Right atrium auricular region (tissue), 2 donors: ENCODE measurements at regions not wholly inside any gene's neighbourhood (a gene's known extent, or its start where the extent isn't known, plus 50 kb on each side); places are given as distances from the start of the nearest gene placed in this dataset.

ENCODE experiments used
- DNase-seq: peaks from one replicate; pipeline ENCODE4 v3.0.0-alpha.2; 2019; ENCODE audit warnings: low spot score
- H3K27ac ChIP-seq, 2 donors: fragments of 200-600 bp; sonication (generic); 1 replicate in 1 of 2; 2 replicates in 1 of 2; pipeline ENCODE4 v1.5.1; 2016 to 2019
- H3K27me3 ChIP-seq, 2 donors: fragments of 200-600 bp; sonication (generic); one replicate each; pipeline versions ENCODE4 v1.5.1 to v1.6.0; 2017 to 2019
- H3K36me3 ChIP-seq: fragments of 200-600 bp; sonication (generic); one replicate; pipeline ENCODE4 v1.5.1; 2016
- H3K4me1 ChIP-seq, 2 donors: fragments of 200-600 bp; sonication (generic); one replicate each; pipeline versions ENCODE4 v1.5.1 to v1.6.0; 2017 to 2019
- H3K4me3 ChIP-seq, 2 donors: fragments of 200-600 bp; sonication (generic); 1 replicate in 1 of 2; 2 replicates in 1 of 2; pipeline ENCODE4 v1.5.1; 2017 to 2019; ENCODE audit warnings: mild to moderate bottlenecking in 1 of 2, moderate library complexity in 1 of 2
- H3K9me3 ChIP-seq, 2 donors: fragments of 200-600 bp; sonication (generic); one replicate each; pipeline ENCODE4 v1.5.1; 2019
- TF ChIP-seq, protein P1 (sequence below), 2 donors: fragments of 200-600 bp; sonication (generic); IDR thresholded peaks; one replicate each; pipeline ENCODE4 v1.5.1; 2019; ENCODE audit warnings: antibody characterized with exemption in 2 of 2

- no peaks in the 10 kb centered on the region for H3K4me1 ChIP-seq
- no peaks in the 10 kb centered on the region for H3K36me3 ChIP-seq
- H3K27ac ChIP-seq: no peak overlapping the region
- no peaks in the 10 kb centered on the region for H3K9me3 ChIP-seq
- DNase-seq: no peak
- TF ChIP-seq, protein P1, sequence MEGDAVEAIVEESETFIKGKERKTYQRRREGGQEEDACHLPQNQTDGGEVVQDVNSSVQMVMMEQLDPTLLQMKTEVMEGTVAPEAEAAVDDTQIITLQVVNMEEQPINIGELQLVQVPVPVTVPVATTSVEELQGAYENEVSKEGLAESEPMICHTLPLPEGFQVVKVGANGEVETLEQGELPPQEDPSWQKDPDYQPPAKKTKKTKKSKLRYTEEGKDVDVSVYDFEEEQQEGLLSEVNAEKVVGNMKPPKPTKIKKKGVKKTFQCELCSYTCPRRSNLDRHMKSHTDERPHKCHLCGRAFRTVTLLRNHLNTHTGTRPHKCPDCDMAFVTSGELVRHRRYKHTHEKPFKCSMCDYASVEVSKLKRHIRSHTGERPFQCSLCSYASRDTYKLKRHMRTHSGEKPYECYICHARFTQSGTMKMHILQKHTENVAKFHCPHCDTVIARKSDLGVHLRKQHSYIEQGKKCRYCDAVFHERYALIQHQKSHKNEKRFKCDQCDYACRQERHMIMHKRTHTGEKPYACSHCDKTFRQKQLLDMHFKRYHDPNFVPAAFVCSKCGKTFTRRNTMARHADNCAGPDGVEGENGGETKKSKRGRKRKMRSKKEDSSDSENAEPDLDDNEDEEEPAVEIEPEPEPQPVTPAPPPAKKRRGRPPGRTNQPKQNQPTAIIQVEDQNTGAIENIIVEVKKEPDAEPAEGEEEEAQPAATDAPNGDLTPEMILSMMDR (IDR thresholded peaks at IDR 0.05): no peak
- H3K4me3 ChIP-seq: no peak overlapping the region
- no peaks in the 10 kb centered on the region for H3K27me3 ChIP-seq
Measured at GRCh38 chr6:147033267-147033666, 170.9 kb upstream of the STXBP5 start.

- Histone ChIP-seq H3K27ac (no peak overlapping the region), H3K36me3 (no peaks in the 10 kb centered on the region), H3K4me1 (no peaks in the 10 kb centered on the region), H3K9me3 (no peaks in the 10 kb centered on the region), H3K27me3 (no peaks in the 10 kb centered on the region), H3K4me3 (no peak overlapping the region)
- no peak for DNase-seq
- TF ChIP-seq, protein P1 (IDR thresholded peaks at IDR 0.05): no peak
Measured at GRCh38 chr6:147035886-147036285, 168.3 kb upstream of the STXBP5 start.

GRCh38 chr6:147037881-147038280, 166.3 kb upstream of the STXBP5 start:
- no peaks in the 10 kb centered on the region for H3K27me3 ChIP-seq
- H3K27ac ChIP-seq: no peak overlapping the region
- no peaks in the 10 kb centered on the region for H3K9me3 ChIP-seq
- H3K4me3 ChIP-seq: no peak overlapping the region
- H3K36me3 ChIP-seq: no peaks in the 10 kb centered on the region
- no peak for DNase-seq
- H3K4me1 ChIP-seq: no peaks in the 10 kb centered on the region
- TF ChIP-seq, protein P1 (IDR thresholded peaks at IDR 0.05): no peak

DNA sequence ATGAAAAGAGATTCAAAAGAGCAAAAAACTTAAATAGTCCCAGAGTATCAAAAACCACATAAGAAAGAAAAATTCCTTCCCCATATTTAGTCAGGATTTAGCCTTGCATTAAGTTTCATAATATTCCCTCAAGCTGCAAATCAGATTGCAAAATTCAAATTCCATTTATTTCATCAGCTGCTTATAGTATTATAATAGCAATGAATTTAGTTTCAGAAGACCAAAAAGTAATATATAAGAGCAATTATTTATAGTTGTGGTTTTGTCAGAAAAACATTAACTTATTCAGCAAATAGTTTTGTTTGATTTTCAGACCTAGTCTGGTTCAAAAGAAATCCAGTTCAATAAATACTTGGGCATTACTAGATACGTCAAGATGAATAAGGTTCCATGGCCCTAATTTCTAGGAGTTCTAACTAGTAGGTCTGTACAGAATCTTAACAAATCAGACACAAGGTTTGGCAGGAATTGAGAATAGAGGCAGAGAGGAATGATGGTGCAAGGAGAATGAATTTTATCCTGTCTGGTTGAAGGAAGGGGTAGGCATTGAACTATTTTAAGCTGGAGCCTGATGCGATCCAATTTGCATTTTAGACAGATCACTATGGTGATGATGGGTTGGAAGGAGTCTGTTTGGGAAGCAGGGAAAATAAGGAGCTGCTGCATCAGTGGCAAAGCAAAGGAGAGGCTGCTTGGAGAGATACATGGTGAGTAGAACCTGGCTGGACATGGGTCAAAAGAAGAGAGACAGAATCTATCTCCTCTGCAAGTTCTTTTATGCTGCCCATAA, 163.9 kb upstream of the STXBP5 start:
- TF ChIP-seq, protein P1 (IDR thresholded peaks at IDR 0.05): no peak
- H3K9me3 ChIP-seq: peaks cover 0 to 9% of the 10 kb centered on the region in 2 donors
- H3K4me3 ChIP-seq: no peak overlapping the region
- no peak overlapping the region for H3K27ac ChIP-seq
- no peaks in the 10 kb centered on the region for H3K27me3 ChIP-seq
- no peaks in the 10 kb centered on the region for H3K36me3 ChIP-seq
- no peaks in the 10 kb centered on the region for H3K4me1 ChIP-seq
- no peak for DNase-seq

GRCh38 chr6:147042679-147043078, 161.5 kb upstream of the STXBP5 start:
- TF ChIP-seq, protein P1 (IDR thresholded peaks at IDR 0.05): no peak
- H3K27me3 ChIP-seq: no peaks in the 10 kb centered on the region
- H3K9me3 ChIP-seq: peaks cover 0 to 9% of the 10 kb centered on the region in 2 donors
- no peaks in the 10 kb centered on the region for H3K4me1 ChIP-seq
- no peak overlapping the region for H3K27ac ChIP-seq
- no peak for DNase-seq
- H3K4me3 ChIP-seq: no peak overlapping the region
- no peaks in the 10 kb centered on the region for H3K36me3 ChIP-seq
